Gastrocnemius medialis (tissue), 4 donors: ENCODE measurements at regions not wholly inside any gene's neighbourhood (a gene's known extent, or its start where the extent isn't known, plus 50 kb on each side); places are given as distances from the start of the nearest gene placed in this dataset.

ENCODE experiments used
- ATAC-seq, 2 donors: fragments of 150-250 bp; one replicate each; pipeline ENCODE4 v1.9.1; 2016
- DNase-seq, 2 donors: peaks; one replicate each; pipeline ENCODE4 v3.0.0-alpha.2; 2019
- H3K27ac ChIP-seq, 4 donors: fragments of 200-600 bp; sonication (generic); 1 replicate in 1 of 4; 2 replicates in 3 of 4; pipeline ENCODE4 v1.5.1; 2016 to 2018; ENCODE audit warnings: mild to moderate bottlenecking in 2 of 4, moderate library complexity in 1 of 4
- H3K27me3 ChIP-seq, 3 donors: fragments of 200-600 bp; sonication (generic) in 2 of 3; 1 replicate in 1 of 3; 2 replicates in 2 of 3; pipeline versions ENCODE4 v1.5.1 to v1.6.0; 2016 to 2019; ENCODE audit warnings: mild to moderate bottlenecking in 1 of 3, moderate library complexity in 1 of 3
- H3K36me3 ChIP-seq, 2 donors: fragments of 200-600 bp; sonication (generic) in 1 of 2; one replicate each; pipeline ENCODE4 v1.5.1; 2017 to 2018
- H3K4me1 ChIP-seq, 2 donors: fragments of 200-600 bp; sonication (generic) in 1 of 2; one replicate each; pipeline ENCODE4 v1.5.1; 2016 to 2017; ENCODE audit warnings: mild to moderate bottlenecking in 2 of 2
- H3K4me3 ChIP-seq, 4 donors: fragments of 200-600 bp; sonication (generic) in 3 of 4; 1 replicate in 1 of 4; 2 replicates in 3 of 4; pipeline ENCODE4 v1.5.1; 2016 to 2019; ENCODE audit warnings: mild to moderate bottlenecking in 2 of 4
- H3K9me3 ChIP-seq, 3 donors: fragments of 200-600 bp; sonication (generic) in 2 of 3; 1 replicate in 1 of 3; 2 replicates in 2 of 3; pipeline ENCODE4 v1.5.1; 2016 to 2019
- CTCF ChIP-seq, 5 experiments: fragments of 450-650 bp in 3 of 5; fragments of 200-600 bp in 2 of 5; sonication (generic) in 2 of 5; IDR thresholded peaks in 4 of 5; conservative IDR thresholded peaks in 1 of 5; 1 replicate in 4 of 5; 2 replicates in 1 of 5; pipeline ENCODE4 v1.5.1; 2016 to 2019; ENCODE audit warnings: antibody characterized with exemption in 5 of 5, mild to moderate bottlenecking in 3 of 5, moderate library complexity in 3 of 5
- POLR2A ChIP-seq, 2 donors: fragments of 450-650 bp; IDR thresholded peaks; one replicate each; pipeline ENCODE4 v1.6.1; 2017; ENCODE audit warnings: antibody characterized with exemption in 2 of 2, mild to moderate bottlenecking in 2 of 2, moderate library complexity in 2 of 2
- in situ Hi-C, 4 donors: fragments of 200-750 bp; cut with MboI; loops; one replicate each; pipeline versions ENCODE4 v1.15.0 to v1.8.0; 2017; ENCODE audit warnings: low sequenced_read_pairs in 4 of 4
- intact Hi-C: fragments of 100-400 bp; cut with DNase I; formaldehyde crosslinking; loops from one replicate; pipeline ENCODE4 v1.15.1; 2023; ENCODE audit warnings: low total_unique reads

GRCh38 chr16:63289834-63290460 is 1253.7 kb upstream of the CDH8 start:
- Histone ChIP-seq H3K4me1 (no peaks in the 10 kb centered on the region), H3K36me3 (no peaks in the 10 kb centered on the region), H3K4me3 (no peak overlapping the region), H3K27me3 (no peaks in the 10 kb centered on the region), H3K27ac (no peak overlapping the region), H3K9me3 (no peaks in the 10 kb centered on the region)
- no peak for DNase-seq
- no peak for ATAC-seq
- in situ Hi-C loops (no loop called here), intact Hi-C loops (no loop called here)
- TF ChIP-seq POLR2A (IDR thresholded peaks at IDR 0.05), result no peak
- peak in 2 of 5 experiments; percentile 27 to 44 for TF ChIP-seq CTCF (IDR thresholded peaks at IDR 0.05 in 4 of 5, conservative IDR thresholded peaks at IDR 0.05 in 1 of 5)

GRCh38 chr16:63287401-63287800 is 1251.2 kb upstream of the CDH8 start:
- intact Hi-C loops (no loop called here), in situ Hi-C loops (no loop called here)
- TF ChIP-seq POLR2A (IDR thresholded peaks at IDR 0.05) (no peak), CTCF (IDR thresholded peaks at IDR 0.05 in 4 of 5, conservative IDR thresholded peaks at IDR 0.05 in 1 of 5) (no peak)
- no peak for ATAC-seq
- Histone ChIP-seq H3K4me3 (no peak overlapping the region), H3K4me1 (no peaks in the 10 kb centered on the region), H3K9me3 (no peaks in the 10 kb centered on the region), H3K27me3 (no peaks in the 10 kb centered on the region), H3K27ac (no peak overlapping the region), H3K36me3 (no peaks in the 10 kb centered on the region)
- DNase-seq, result no peak

- H3K4me3 ChIP-seq, result no peak overlapping the region
- in situ Hi-C loops, result no loop called here
- intact Hi-C loops, result no loop called here
- H3K4me1 ChIP-seq, result no peaks in the 10 kb centered on the region
- no peak overlapping the region for H3K27ac ChIP-seq
- no peaks in the 10 kb centered on the region for H3K36me3 ChIP-seq
- no peak for DNase-seq
- no peak for TF ChIP-seq POLR2A (IDR thresholded peaks at IDR 0.05)
- H3K27me3 ChIP-seq, result no peaks in the 10 kb centered on the region
- ATAC-seq, result no peak
- H3K9me3 ChIP-seq, result no peaks in the 10 kb centered on the region
Measured at GRCh38 chr16:63283721-63284120, 1247.5 kb upstream of the CDH8 start.

- in situ Hi-C loops, result no loop called here
- no peak for DNase-seq
- TF ChIP-seq POLR2A (IDR thresholded peaks at IDR 0.05) (no peak), CTCF (IDR thresholded peaks at IDR 0.05 in 4 of 5, conservative IDR thresholded peaks at IDR 0.05 in 1 of 5) (no peak)
- H3K27ac ChIP-seq, result no peak overlapping the region
- H3K36me3 ChIP-seq, result no peaks in the 10 kb centered on the region
- intact Hi-C loops, result no loop called here
- ATAC-seq, result no peak
- H3K9me3 ChIP-seq, result no peaks in the 10 kb centered on the region
- no peaks in the 10 kb centered on the region for H3K4me1 ChIP-seq
- H3K4me3 ChIP-seq, result no peak overlapping the region
- H3K27me3 ChIP-seq, result no peaks in the 10 kb centered on the region
Measured at GRCh38 chr16:63244631-63245030, 1208.4 kb upstream of the CDH8 start.

- no peak for ATAC-seq
- no peak for TF ChIP-seq POLR2A (IDR thresholded peaks at IDR 0.05)
- no peak for TF ChIP-seq CTCF (IDR thresholded peaks at IDR 0.05 in 4 of 5, conservative IDR thresholded peaks at IDR 0.05 in 1 of 5)
- no peak overlapping the region for H3K4me3 ChIP-seq
- no peak for DNase-seq
- intact Hi-C loops (no loop called here), in situ Hi-C loops (no loop called here)
- H3K27ac ChIP-seq, result no peak overlapping the region
- H3K27me3 ChIP-seq, result no peaks in the 10 kb centered on the region
- H3K36me3 ChIP-seq, result no peaks in the 10 kb centered on the region
- no peaks in the 10 kb centered on the region for H3K9me3 ChIP-seq
- no peaks in the 10 kb centered on the region for H3K4me1 ChIP-seq
Measured at GRCh38 chr16:63241497-63242028, 1205.3 kb upstream of the CDH8 start.
